ENCODE measurements at regions not wholly inside any gene's neighbourhood (a gene's known extent, or its start where the extent isn't known, plus 50 kb on each side); places are given as distances from the start of the nearest gene placed in this dataset.

GRCh38 chr1:37125295-37125694 is 91.0 kb upstream of the GRIK3 start:
- TF ChIP-seq EZH2 (IDR thresholded peaks at IDR 0.05; ENCODE audit: low read depth, unreplicated experiment) (no peak), CTCF (conservative IDR thresholded peaks at IDR 0.05; ENCODE audit: low read depth in 2 of 2) (no peak), CREB1 (CRISPR knock-in tag; IDR thresholded peaks at IDR 0.05; ENCODE audit: low read depth) (no peak), POLR2AphosphoS5 (IDR thresholded peaks at IDR 0.05; ENCODE audit: low read depth) (no peak), REST (IDR thresholded peaks at IDR 0.05; ENCODE audit: unreplicated experiment) (no peak), ETS1 (IDR thresholded peaks at IDR 0.05) (no peak), ZNF331 (CRISPR knock-in tag; IDR thresholded peaks at IDR 0.05; ENCODE audit: low read depth) (no peak), EZH2phosphoT487 (IDR thresholded peaks at IDR 0.05; ENCODE audit: unreplicated experiment) (no peak)
